ACC112 (cell line): ENCODE measurements at regions not wholly inside any gene's neighbourhood (a gene's known extent, or its start where the extent isn't known, plus 50 kb on each side); places are given as distances from the start of the nearest gene placed in this dataset.
"Not testable (repeated sequence)": the region's sequence is repeated elsewhere in the genome, so short reads cannot be mapped to it uniquely, and the experiment has no call there.

Experiments used
- H2AFZ ChIP-seq: fragments of 200-600 bp; sonication (generic); one replicate; pipeline ENCODE4 v1.6.0; 2017; ENCODE audit warnings: antibody characterized with exemption, low read length; ENCODE audit not compliant: unreplicated experiment
- H3K27ac ChIP-seq: fragments of 200-600 bp; sonication (generic); 2 replicates; pipeline ENCODE4 v1.5.1; 2014; ENCODE audit warnings: low read depth, mild to moderate bottlenecking, antibody characterized with exemption, low read length, moderate library complexity
- H3K27me3 ChIP-seq: fragments of 200-600 bp; sonication (generic); 2 replicates; pipeline ENCODE4 v1.6.1; 2014; ENCODE audit warnings: mild to moderate bottlenecking, antibody characterized with exemption, low read length, moderate library complexity, mixed read lengths; ENCODE audit not compliant: insufficient read depth
- H3K36me3 ChIP-seq: fragments of 200-600 bp; sonication (generic); 2 replicates; pipeline ENCODE4 v1.6.1; 2016; ENCODE audit warnings: mild to moderate bottlenecking, antibody characterized with exemption, low read length, moderate library complexity, mixed read lengths; ENCODE audit not compliant: insufficient read depth
- H3K4me1 ChIP-seq: fragments of 200-600 bp; sonication (generic); one replicate; pipeline ENCODE4 v1.6.1; 2016; ENCODE audit warnings: low read length, mixed read lengths; ENCODE audit not compliant: insufficient read depth, unreplicated experiment, control insufficient read depth
- H3K4me3 ChIP-seq: fragments of 200-600 bp; sonication (generic); 2 replicates; pipeline ENCODE4 v1.5.1; 2014; ENCODE audit warnings: mild to moderate bottlenecking, low read depth, low read length
- H3K79me2 ChIP-seq: fragments of 200-600 bp; sonication (generic); one replicate; pipeline ENCODE4 v1.6.0; 2016; ENCODE audit warnings: low read length; ENCODE audit not compliant: control insufficient read depth, unreplicated experiment, insufficient read depth

GRCh38 chr6:131488780-131489179, 84.2 kb upstream of the ARG1 start:
- Histone ChIP-seq H3K36me3 (no peaks in the 10 kb centered on the region), H3K27ac (no peak overlapping the region), H2AFZ (no peak overlapping the region), H3K27me3 (peaks cover 3% of the 10 kb centered on the region; the same call in 1 of the 2 replicates), H3K79me2 (no peaks in the 10 kb centered on the region), H3K4me3 (no peak overlapping the region), H3K4me1 (no peaks in the 10 kb centered on the region)

GRCh38 chr6:131490441-131490840, 82.6 kb upstream of the ARG1 start:
- Histone ChIP-seq H3K4me3 (no peak overlapping the region), H3K4me1 (no peaks in the 10 kb centered on the region), H3K27ac (no peak overlapping the region), H3K79me2 (no peaks in the 10 kb centered on the region), H3K36me3 (no peaks in the 10 kb centered on the region), H3K27me3 (peaks cover 3% of the 10 kb centered on the region; the same call in 1 of the 2 replicates), H2AFZ (no peak overlapping the region)

GRCh38 chr6:131492932-131493573, 80.0 kb upstream of the ARG1 start:
- no peaks in the 10 kb centered on the region for H3K4me1 ChIP-seq
- H3K4me3 ChIP-seq, result no peak overlapping the region
- H3K79me2 ChIP-seq, result no peaks in the 10 kb centered on the region
- H2AFZ ChIP-seq, result no peak overlapping the region
- H3K36me3 ChIP-seq, result no peaks in the 10 kb centered on the region
- no peak overlapping the region for H3K27ac ChIP-seq
- H3K27me3 ChIP-seq, result no peaks in the 10 kb centered on the region

GRCh38 chr6:131504387-131504786, 68.6 kb upstream of the ARG1 start:
- H3K79me2 ChIP-seq, H3K4me1 ChIP-seq, H3K4me3 ChIP-seq, H3K27ac ChIP-seq, H3K36me3 ChIP-seq, H3K27me3 ChIP-seq, H2AFZ ChIP-seq: not testable (repeated sequence)

GRCh38 chr6:131510094-131510493, 62.9 kb upstream of the ARG1 start:
- H3K36me3 ChIP-seq, result no peaks in the 10 kb centered on the region
- no peak overlapping the region for H2AFZ ChIP-seq
- H3K27me3 ChIP-seq, result no peaks in the 10 kb centered on the region
- no peaks in the 10 kb centered on the region for H3K79me2 ChIP-seq
- no peaks in the 10 kb centered on the region for H3K4me1 ChIP-seq
- H3K27ac ChIP-seq, result no peak overlapping the region
- H3K4me3 ChIP-seq, result no peak overlapping the region

GRCh38 chr6:131510591-131510990, 62.4 kb upstream of the ARG1 start:
- no peaks in the 10 kb centered on the region for H3K27me3 ChIP-seq

GRCh38 chr6:131519670-131520436, 53.2 kb upstream of the ARG1 start:
- H3K4me1 ChIP-seq, result no peaks in the 10 kb centered on the region
- H3K79me2 ChIP-seq, result no peaks in the 10 kb centered on the region
- peaks cover 4% of the 10 kb centered on the region; the same call in 1 of the 2 replicates for H3K27me3 ChIP-seq
- H3K36me3 ChIP-seq, result no peaks in the 10 kb centered on the region
- H2AFZ ChIP-seq, result no peak overlapping the region
- no peak overlapping the region for H3K27ac ChIP-seq
- H3K4me3 ChIP-seq, result no peak overlapping the region

More at GRCh38 chr6:131510591-131510990, 62.4 kb upstream of the ARG1 start:
- Histone ChIP-seq H2AFZ (no peak overlapping the region), H3K4me1 (no peaks in the 10 kb centered on the region), H3K4me3 (no peak overlapping the region), H3K79me2 (no peaks in the 10 kb centered on the region), H3K36me3 (no peaks in the 10 kb centered on the region), H3K27ac (no peak overlapping the region)
